COR-L47 (cell line): ENCODE measurements at regions not wholly inside any gene's neighbourhood (a gene's known extent, or its start where the extent isn't known, plus 50 kb on each side); places are given as distances from the start of the nearest gene placed in this dataset.

ENCODE experiments used
- DNase-seq: peaks from one replicate; lab custom pipeline; 2025; lab: John Stamatoyannopoulos, UW

GRCh38 chr2:41062336-41062735 is 610.4 kb upstream of the SLC8A1 start:
- DNase-seq = no peak

- DNase-seq = no peak
Measured at GRCh38 chr2:41066168-41066567, 614.3 kb upstream of the SLC8A1 start.

- DNase-seq = no peak
Measured at GRCh38 chr2:41068740-41069139, 616.9 kb upstream of the SLC8A1 start.

GRCh38 chr2:41078341-41078740 is 626.5 kb upstream of the SLC8A1 start:
- no peak for DNase-seq

- no peak for DNase-seq
Measured at GRCh38 chr2:41079011-41079410, 627.1 kb upstream of the SLC8A1 start.

GRCh38 chr2:41084321-41084720 is 632.4 kb upstream of the SLC8A1 start:
- DNase-seq = no peak

- no peak for DNase-seq
Measured at GRCh38 chr2:41087946-41088345, 636.1 kb upstream of the SLC8A1 start.

GRCh38 chr2:41101281-41101680 is 649.4 kb upstream of the SLC8A1 start:
- no peak for DNase-seq

- no peak for DNase-seq
Measured at GRCh38 chr2:41109744-41110143, 657.9 kb upstream of the SLC8A1 start.

GRCh38 chr2:41111836-41112627 is 660.1 kb upstream of the SLC8A1 start:
- no peak for DNase-seq

GRCh38 chr2:41116106-41116797 is 664.4 kb upstream of the SLC8A1 start:
- no peak for DNase-seq

- DNase-seq = no peak
Measured at GRCh38 chr2:41119489-41119888, 667.6 kb upstream of the SLC8A1 start.

- DNase-seq = no peak
Measured at GRCh38 chr2:41123341-41123740, 671.5 kb upstream of the SLC8A1 start.

- DNase-seq = peak; percentile 11
Measured at GRCh38 chr2:41127351-41127750, 675.5 kb upstream of the SLC8A1 start.

- DNase-seq = no peak
Measured at GRCh38 chr2:41129988-41130387, 678.1 kb upstream of the SLC8A1 start.

GRCh38 chr2:41137031-41137430 is 685.1 kb upstream of the SLC8A1 start:
- no peak for DNase-seq

GRCh38 chr2:41141146-41141791 is 689.4 kb upstream of the SLC8A1 start:
- DNase-seq = no peak

GRCh38 chr2:41142478-41142877 is 690.6 kb upstream of the SLC8A1 start:
- DNase-seq = no peak

GRCh38 chr2:41145066-41145465 is 693.2 kb upstream of the SLC8A1 start:
- no peak for DNase-seq

- no peak for DNase-seq
Measured at GRCh38 chr2:41149054-41149453, 697.2 kb upstream of the SLC8A1 start.

- DNase-seq = no peak
Measured at GRCh38 chr2:41151746-41152145, 699.9 kb upstream of the SLC8A1 start.

- DNase-seq = no peak
Measured at GRCh38 chr2:41152318-41152717, 700.4 kb upstream of the SLC8A1 start.

GRCh38 chr2:41160439-41160838 is 708.5 kb upstream of the SLC8A1 start:
- DNase-seq = no peak
